ENCODE measurements at regions not wholly inside any gene's neighbourhood (a gene's known extent, or its start where the extent isn't known, plus 50 kb on each side); places are given as distances from the start of the nearest gene placed in this dataset.

GRCh38 chr2:198774576-198774975 lies 683.2 kb downstream of the SATB2 start:
- H3K4me3 Mint-ChIP-seq: no peak overlapping the region
- DNase-seq: no peak
- H3K27ac Mint-ChIP-seq: no peak overlapping the region
- no peaks in the 10 kb centered on the region for H3K9me3 Mint-ChIP-seq
- CTCF ChIA-PET: no interaction called here
- H3K27me3 Mint-ChIP-seq: no peaks in the 10 kb centered on the region
- no peaks in the 10 kb centered on the region for H3K36me3 Mint-ChIP-seq (ENCODE audit: low read depth)
- no peaks in the 10 kb centered on the region for H3K4me1 Mint-ChIP-seq
- POLR2A ChIA-PET: no interaction called here

GRCh38 chr2:198767694-198768093 lies 690.0 kb downstream of the SATB2 start:
- no peak for DNase-seq
- no peaks in the 10 kb centered on the region for H3K4me1 Mint-ChIP-seq
- ChIA-PET CTCF (no interaction called here), POLR2A (no interaction called here)
- no peaks in the 10 kb centered on the region for H3K9me3 Mint-ChIP-seq
- H3K36me3 Mint-ChIP-seq (ENCODE audit: low read depth): no peaks in the 10 kb centered on the region
- H3K27ac Mint-ChIP-seq: no peak overlapping the region
- no peak overlapping the region for H3K4me3 Mint-ChIP-seq
- no peaks in the 10 kb centered on the region for H3K27me3 Mint-ChIP-seq

GRCh38 chr2:198763793-198764192 lies 693.9 kb downstream of the SATB2 start:
- POLR2A ChIA-PET: no interaction called here
- Mint-ChIP-seq H3K27me3 (no peaks in the 10 kb centered on the region), H3K36me3 (ENCODE audit: low read depth) (no peaks in the 10 kb centered on the region), H3K4me1 (no peaks in the 10 kb centered on the region), H3K9me3 (no peaks in the 10 kb centered on the region), H3K4me3 (no peak overlapping the region), H3K27ac (no peak overlapping the region)
- CTCF ChIA-PET: no interaction called here
- no peak for DNase-seq

GRCh38 chr2:198762441-198762840 lies 695.3 kb downstream of the SATB2 start:
- ChIA-PET POLR2A (no interaction called here), CTCF (no interaction called here)
- Mint-ChIP-seq H3K27me3 (no peaks in the 10 kb centered on the region), H3K27ac (no peak overlapping the region), H3K9me3 (no peaks in the 10 kb centered on the region), H3K4me1 (no peaks in the 10 kb centered on the region), H3K4me3 (no peak overlapping the region), H3K36me3 (ENCODE audit: low read depth) (no peaks in the 10 kb centered on the region)
- no peak for DNase-seq

- Mint-ChIP-seq H3K27ac (no peak overlapping the region), H3K4me3 (no peak overlapping the region), H3K4me1 (no peaks in the 10 kb centered on the region), H3K36me3 (ENCODE audit: low read depth) (no peaks in the 10 kb centered on the region), H3K27me3 (no peaks in the 10 kb centered on the region), H3K9me3 (no peaks in the 10 kb centered on the region)
- ChIA-PET CTCF (no interaction called here), POLR2A (no interaction called here)
- no peak for DNase-seq
Measured at GRCh38 chr2:198757069-198757468, 700.7 kb downstream of the SATB2 start.

GRCh38 chr2:198756166-198756565 lies 701.6 kb downstream of the SATB2 start:
- Mint-ChIP-seq H3K9me3 (no peaks in the 10 kb centered on the region), H3K27me3 (no peaks in the 10 kb centered on the region), H3K27ac (no peak overlapping the region), H3K4me1 (no peaks in the 10 kb centered on the region), H3K4me3 (no peak overlapping the region), H3K36me3 (ENCODE audit: low read depth) (no peaks in the 10 kb centered on the region)
- CTCF ChIA-PET: no interaction called here
- DNase-seq: no peak
- POLR2A ChIA-PET: no interaction called here

- CTCF ChIA-PET: no interaction called here
- no peaks in the 10 kb centered on the region for H3K9me3 Mint-ChIP-seq
- DNase-seq: no peak
- POLR2A ChIA-PET: no interaction called here
- no peaks in the 10 kb centered on the region for H3K4me1 Mint-ChIP-seq
- no peak overlapping the region for H3K27ac Mint-ChIP-seq
- no peak overlapping the region for H3K4me3 Mint-ChIP-seq
- no peaks in the 10 kb centered on the region for H3K36me3 Mint-ChIP-seq (ENCODE audit: low read depth)
- H3K27me3 Mint-ChIP-seq: no peaks in the 10 kb centered on the region
Measured at GRCh38 chr2:198753101-198753500, 704.6 kb downstream of the SATB2 start.

- CTCF ChIA-PET: no interaction called here
Measured at GRCh38 chr2:198749364-198749763, 708.4 kb downstream of the SATB2 start.

GRCh38 chr2:198731842-198732399 lies 725.8 kb downstream of the SATB2 start:
- no peaks in the 10 kb centered on the region for H3K9me3 Mint-ChIP-seq
- no peaks in the 10 kb centered on the region for H3K27me3 Mint-ChIP-seq
- H3K4me3 Mint-ChIP-seq: no peak overlapping the region
- ChIA-PET POLR2A (no interaction called here), CTCF (no interaction called here)
- H3K4me1 Mint-ChIP-seq: no peaks in the 10 kb centered on the region
- H3K27ac Mint-ChIP-seq: no peak overlapping the region
- DNase-seq: no peak
- no peaks in the 10 kb centered on the region for H3K36me3 Mint-ChIP-seq (ENCODE audit: low read depth)

More at GRCh38 chr2:198749364-198749763, 708.4 kb downstream of the SATB2 start:
- no peaks in the 10 kb centered on the region for H3K36me3 Mint-ChIP-seq (ENCODE audit: low read depth)
- H3K4me1 Mint-ChIP-seq: no peaks in the 10 kb centered on the region
- no peaks in the 10 kb centered on the region for H3K27me3 Mint-ChIP-seq
- H3K27ac Mint-ChIP-seq: no peak overlapping the region
- POLR2A ChIA-PET: no interaction called here
- H3K9me3 Mint-ChIP-seq: no peaks in the 10 kb centered on the region
- H3K4me3 Mint-ChIP-seq: no peak overlapping the region
- DNase-seq: no peak

- Mint-ChIP-seq H3K27ac (no peak overlapping the region), H3K27me3 (no peaks in the 10 kb centered on the region), H3K9me3 (no peaks in the 10 kb centered on the region), H3K4me3 (no peak overlapping the region), H3K36me3 (ENCODE audit: low read depth) (no peaks in the 10 kb centered on the region), H3K4me1 (no peaks in the 10 kb centered on the region)
- ChIA-PET POLR2A (no interaction called here), CTCF (no interaction called here)
- no peak for DNase-seq
Measured at GRCh38 chr2:198720266-198720665, 737.5 kb downstream of the SATB2 start.

GRCh38 chr2:198717451-198717850 lies 740.3 kb downstream of the SATB2 start:
- Mint-ChIP-seq H3K4me1 (no peaks in the 10 kb centered on the region), H3K4me3 (no peak overlapping the region), H3K27ac (no peak overlapping the region), H3K9me3 (no peaks in the 10 kb centered on the region), H3K27me3 (no peaks in the 10 kb centered on the region), H3K36me3 (ENCODE audit: low read depth) (no peaks in the 10 kb centered on the region)
- ChIA-PET CTCF (no interaction called here), POLR2A (no interaction called here)
- no peak for DNase-seq

- Mint-ChIP-seq H3K36me3 (ENCODE audit: low read depth) (no peaks in the 10 kb centered on the region), H3K27me3 (no peaks in the 10 kb centered on the region), H3K27ac (no peak overlapping the region), H3K9me3 (no peaks in the 10 kb centered on the region), H3K4me3 (no peak overlapping the region), H3K4me1 (no peaks in the 10 kb centered on the region)
- CTCF ChIA-PET: no interaction called here
- no peak for DNase-seq
- POLR2A ChIA-PET: no interaction called here
Measured at GRCh38 chr2:198715302-198715835, 742.4 kb downstream of the SATB2 start.

- H3K4me3 Mint-ChIP-seq: no peak overlapping the region
Measured at GRCh38 chr2:198712485-198712884, 745.3 kb downstream of the SATB2 start.

GRCh38 chr2:198711484-198711883 lies 746.3 kb downstream of the SATB2 start:
- Mint-ChIP-seq H3K27ac (no peak overlapping the region), H3K36me3 (ENCODE audit: low read depth) (no peaks in the 10 kb centered on the region), H3K4me1 (no peaks in the 10 kb centered on the region)

More at GRCh38 chr2:198712485-198712884, 745.3 kb downstream of the SATB2 start:
- Mint-ChIP-seq H3K27me3 (no peaks in the 10 kb centered on the region), H3K36me3 (ENCODE audit: low read depth) (no peaks in the 10 kb centered on the region), H3K27ac (no peak overlapping the region), H3K9me3 (no peaks in the 10 kb centered on the region), H3K4me1 (no peaks in the 10 kb centered on the region)
- DNase-seq: no peak
- ChIA-PET CTCF (no interaction called here), POLR2A (no interaction called here)

GRCh38 chr2:198710562-198710961 lies 747.2 kb downstream of the SATB2 start:
- Mint-ChIP-seq H3K4me3 (no peak overlapping the region), H3K4me1 (no peaks in the 10 kb centered on the region), H3K27ac (no peak overlapping the region), H3K27me3 (no peaks in the 10 kb centered on the region), H3K9me3 (no peaks in the 10 kb centered on the region), H3K36me3 (ENCODE audit: low read depth) (no peaks in the 10 kb centered on the region)
- DNase-seq: no peak
- CTCF ChIA-PET: no interaction called here
- POLR2A ChIA-PET: no interaction called here

More at GRCh38 chr2:198711484-198711883, 746.3 kb downstream of the SATB2 start:
- CTCF ChIA-PET: no interaction called here
- Mint-ChIP-seq H3K9me3 (no peaks in the 10 kb centered on the region), H3K27me3 (no peaks in the 10 kb centered on the region), H3K4me3 (no peak overlapping the region)
- POLR2A ChIA-PET: no interaction called here
- no peak for DNase-seq

Measured in activated CD4-positive, alpha-beta memory T cell treated with anti-CD3 and anti-CD28 coated beads, Interleukin-2, amount 10 ng/mL, durations not matched to agents 7 days and 5 days (primary cell).